Lung (tissue), 11 donors: ENCODE measurements at regions not wholly inside any gene's neighbourhood (a gene's known extent, or its start where the extent isn't known, plus 50 kb on each side); places are given as distances from the start of the nearest gene placed in this dataset.

Source experiments
- ATAC-seq: fragments of 200-7000 bp; cut with Tn5 transposase; one replicate; pipeline ENCODE4 v1.9.1; 2020; ENCODE audit warnings: moderate number of reproducible peaks; ENCODE audit not compliant: insufficient read depth, low FRiP score
- DNase-seq, 3 donors: peaks; one replicate each; pipeline ENCODE4 v3.0.0-alpha.2; 2013 to 2017
- H3K27ac ChIP-seq, 2 donors: one replicate each; pipeline ENCODE4 v1.5.1; 2013; ENCODE audit warnings: mild to moderate bottlenecking in 2 of 2, moderate library complexity in 2 of 2, control low read depth in 1 of 2, inconsistent platforms in 1 of 2, low read depth in 1 of 2, low read length in 1 of 2
- H3K27me3 ChIP-seq, 3 donors: one replicate each; pipeline ENCODE4 v1.5.1; 2013; ENCODE audit warnings: low read length in 2 of 3; ENCODE audit not compliant: control insufficient read depth in 3 of 3, insufficient read depth in 3 of 3
- H3K36me3 ChIP-seq, 4 donors: one replicate each; pipeline ENCODE4 v1.5.1; 2013; ENCODE audit warnings: low read length in 4 of 4, mild to moderate bottlenecking in 1 of 4, moderate library complexity in 1 of 4; ENCODE audit not compliant: control insufficient read depth in 4 of 4, insufficient read depth in 4 of 4
- H3K4me1 ChIP-seq, 5 donors: one replicate each; pipeline ENCODE4 v1.5.1; 2013; ENCODE audit warnings: low read length in 5 of 5, mild to moderate bottlenecking in 2 of 5, moderate library complexity in 1 of 5; ENCODE audit not compliant: control insufficient read depth in 5 of 5, insufficient read depth in 5 of 5
- H3K4me3 ChIP-seq: one replicate; pipeline ENCODE4 v1.5.1; 2013; ENCODE audit warnings: mild to moderate bottlenecking, control low read depth, moderate library complexity
- H3K9ac ChIP-seq, 2 donors: one replicate each; pipeline ENCODE4 v1.5.1; 2013; ENCODE audit warnings: low read length in 2 of 2, control low read depth in 1 of 2; ENCODE audit not compliant: insufficient read depth in 1 of 2
- H3K9me3 ChIP-seq, 4 donors: one replicate each; pipeline ENCODE4 v1.5.1; 2013; ENCODE audit warnings: low read length in 3 of 4, mild to moderate bottlenecking in 1 of 4, moderate library complexity in 1 of 4; ENCODE audit not compliant: control insufficient read depth in 4 of 4, insufficient read depth in 3 of 4
- WGBS, 2 donors: extraction: QIAGEN DNeasy Blood & Tissue Kit; methylation state at CpG; one replicate each; pipeline ENCODE4 v1.1.7; 2013; 5-methylcytosine and 5-hydroxymethylcytosine counted together
- TF ChIP-seq, protein P1 (sequence below): IDR thresholded peaks from 2 replicates; pipeline ENCODE4 v1.5.1; 2012; ENCODE audit warnings: mild to moderate bottlenecking; ENCODE audit errors: control extremely low read depth, extremely low read depth
- donor health status: control.
- donor health status: control.
- donor health status: Bipolar disorder and iron deficiency.
- donor health status: healthy.
- donor health status: DM: yes; HTN: yes; CAD: no.

DNA sequence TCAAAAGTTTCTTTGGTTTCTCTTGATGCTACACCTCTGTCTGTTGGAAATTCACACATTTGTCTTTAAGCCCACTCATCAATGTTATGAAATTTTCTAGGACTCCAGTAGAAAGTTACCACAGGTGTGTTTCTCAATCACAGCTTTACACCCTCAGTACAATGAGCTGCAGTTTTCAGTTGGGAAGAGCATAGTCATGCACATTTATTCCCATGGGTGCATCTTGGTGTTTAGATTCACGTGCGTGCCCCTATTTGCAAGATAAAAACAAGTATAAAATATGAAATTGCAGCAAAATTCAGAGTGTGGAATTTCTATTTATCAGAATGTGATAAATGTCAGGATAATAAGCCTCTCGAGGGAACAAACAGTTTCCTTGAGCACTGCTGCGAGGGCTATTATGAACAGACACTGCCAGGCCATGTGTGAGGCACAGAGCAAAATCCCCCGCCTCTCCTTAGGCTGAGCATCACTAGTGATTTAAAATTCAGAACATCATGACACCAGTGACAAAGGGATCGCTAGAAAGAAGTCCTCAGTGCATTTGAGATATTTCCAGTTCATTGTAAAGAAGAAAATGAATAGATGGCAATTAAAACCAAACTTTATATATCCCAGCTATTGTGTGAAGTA, 512.2 kb upstream of the TCF4 start:
- no peak for DNase-seq

DNA sequence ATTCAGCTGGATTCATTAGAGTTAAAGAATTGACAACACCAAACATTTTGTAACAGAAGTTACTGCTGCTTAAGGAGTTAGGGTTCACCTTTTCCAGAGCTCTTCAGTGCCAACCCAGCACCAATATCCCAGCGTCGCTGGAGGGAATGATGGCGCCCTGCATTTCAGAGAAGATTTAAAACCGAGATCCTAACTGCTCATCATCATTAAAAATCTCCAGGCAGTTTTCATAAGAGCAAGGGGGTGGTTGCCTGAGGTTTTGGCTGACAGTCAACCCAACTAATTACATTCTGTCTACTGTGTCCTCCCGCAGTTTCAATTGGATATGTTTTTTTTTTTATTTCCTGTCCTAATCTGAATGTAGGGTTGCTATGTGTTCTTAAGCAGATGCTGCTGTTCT, 509.6 kb upstream of the TCF4 start:
- TF ChIP-seq, protein P1, sequence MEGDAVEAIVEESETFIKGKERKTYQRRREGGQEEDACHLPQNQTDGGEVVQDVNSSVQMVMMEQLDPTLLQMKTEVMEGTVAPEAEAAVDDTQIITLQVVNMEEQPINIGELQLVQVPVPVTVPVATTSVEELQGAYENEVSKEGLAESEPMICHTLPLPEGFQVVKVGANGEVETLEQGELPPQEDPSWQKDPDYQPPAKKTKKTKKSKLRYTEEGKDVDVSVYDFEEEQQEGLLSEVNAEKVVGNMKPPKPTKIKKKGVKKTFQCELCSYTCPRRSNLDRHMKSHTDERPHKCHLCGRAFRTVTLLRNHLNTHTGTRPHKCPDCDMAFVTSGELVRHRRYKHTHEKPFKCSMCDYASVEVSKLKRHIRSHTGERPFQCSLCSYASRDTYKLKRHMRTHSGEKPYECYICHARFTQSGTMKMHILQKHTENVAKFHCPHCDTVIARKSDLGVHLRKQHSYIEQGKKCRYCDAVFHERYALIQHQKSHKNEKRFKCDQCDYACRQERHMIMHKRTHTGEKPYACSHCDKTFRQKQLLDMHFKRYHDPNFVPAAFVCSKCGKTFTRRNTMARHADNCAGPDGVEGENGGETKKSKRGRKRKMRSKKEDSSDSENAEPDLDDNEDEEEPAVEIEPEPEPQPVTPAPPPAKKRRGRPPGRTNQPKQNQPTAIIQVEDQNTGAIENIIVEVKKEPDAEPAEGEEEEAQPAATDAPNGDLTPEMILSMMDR, result no peak
- WGBS, 2 donors, result 77 to 80% methylated on average over 5 of the region's 5 CpGs

More for the DNA sequence above, 512.2 kb upstream of the TCF4 start:
- ATAC-seq, result no peak
- H3K4me1 ChIP-seq, result peaks cover 0 to 18% (median 0%) of the 10 kb centered on the region in 5 donors
- TF ChIP-seq, protein P1, result no peak
- H3K36me3 ChIP-seq, result no peaks in the 10 kb centered on the region
- H3K27ac ChIP-seq, result no peak overlapping the region
- no peak overlapping the region for H3K9ac ChIP-seq
- H3K4me3 ChIP-seq, result no peak overlapping the region
- WGBS, 2 donors, result 90 to 94% methylated on average over 6 of the region's 6 CpGs
- H3K27me3 ChIP-seq, result no peaks in the 10 kb centered on the region
- H3K9me3 ChIP-seq, result peaks cover 0 to 8% (median 2%) of the 10 kb centered on the region in 4 donors

DNA sequence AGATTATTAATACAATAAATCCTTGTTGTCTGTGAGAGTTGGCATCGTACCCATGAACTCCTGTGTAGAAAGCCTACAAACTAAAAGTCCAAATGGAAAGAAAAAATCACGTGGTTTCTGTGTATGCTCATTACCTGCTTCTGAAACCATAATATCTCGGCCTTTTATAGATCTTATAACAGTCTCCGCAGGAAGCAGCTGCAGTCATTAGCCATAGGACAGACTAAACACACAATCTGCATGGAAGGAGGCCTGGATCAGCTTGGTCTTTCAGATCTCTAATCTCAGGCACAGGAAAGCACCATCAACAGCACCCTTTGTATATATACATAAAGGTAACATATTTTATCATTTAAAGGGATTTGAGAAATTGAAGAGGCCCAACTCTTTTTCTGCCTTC, 508.9 kb upstream of the TCF4 start:
- H3K4me3 ChIP-seq, result no peak overlapping the region
- no peak for ATAC-seq
- 73 to 82% methylated on average over 4 of the region's 4 CpGs for WGBS, 2 donors

More for the DNA sequence above, 509.6 kb upstream of the TCF4 start:
- H3K9ac ChIP-seq, result no peak overlapping the region
- H3K4me1 ChIP-seq, result peaks cover 0 to 18% (median 0%) of the 10 kb centered on the region in 5 donors
- no peaks in the 10 kb centered on the region for H3K36me3 ChIP-seq
- DNase-seq (peak; percentile 50 to 93 (median 88)), ATAC-seq (no peak)
- H3K4me3 ChIP-seq, result no peak overlapping the region
- H3K27me3 ChIP-seq, result no peaks in the 10 kb centered on the region
- H3K9me3 ChIP-seq, result peaks cover 0 to 2% (median 0%) of the 10 kb centered on the region in 4 donors
- H3K27ac ChIP-seq, result no peak overlapping the region

More for the DNA sequence above, 508.9 kb upstream of the TCF4 start:
- H3K9me3 ChIP-seq, result peaks cover 0 to 2% (median 0%) of the 10 kb centered on the region in 4 donors
- peaks cover 0 to 18% (median 0%) of the 10 kb centered on the region in 5 donors for H3K4me1 ChIP-seq
- H3K27ac ChIP-seq, result no peak overlapping the region
- TF ChIP-seq, protein P1, result no peak
- peak in 1 of 3 donors; percentile 31 for DNase-seq
- no peak overlapping the region for H3K9ac ChIP-seq
- H3K36me3 ChIP-seq, result no peaks in the 10 kb centered on the region
- no peaks in the 10 kb centered on the region for H3K27me3 ChIP-seq
